Right lobe of liver (tissue), 6 donors: ENCODE measurements at regions not wholly inside any gene's neighbourhood (a gene's known extent, or its start where the extent isn't known, plus 50 kb on each side); places are given as distances from the start of the nearest gene placed in this dataset.

Experiments
- ATAC-seq, 4 donors: fragments of 200-7000 bp; cut with Tn5 transposase; one replicate each; pipeline ENCODE4 v1.9.1; 2020; ENCODE audit warnings: mild to moderate bottlenecking in 4 of 4, moderate library complexity in 4 of 4
- DNase-seq, 3 donors: peaks; one replicate each; pipeline ENCODE4 v3.0.0-alpha.2; 2020
- H3K27ac ChIP-seq, 3 donors: fragments of 200-600 bp; one replicate each; pipeline ENCODE4 v1.8.0; 2022
- H3K27me3 ChIP-seq, 2 donors: fragments of 200-600 bp; one replicate each; pipeline ENCODE4 v1.8.0; 2022
- H3K36me3 ChIP-seq, 4 donors: fragments of 200-600 bp; sonication (generic) in 1 of 4; one replicate each; pipeline versions ENCODE4 v1.5.1 to v1.8.0; 2017 to 2022; ENCODE audit warnings: control low read depth in 1 of 4
- H3K4me1 ChIP-seq, 4 donors: fragments of 200-600 bp; sonication (generic) in 1 of 4; one replicate each; pipeline versions ENCODE4 v1.5.1 to v1.8.0; 2017 to 2022; ENCODE audit warnings: control low read depth in 1 of 4
- H3K4me3 ChIP-seq, 3 donors: fragments of 200-600 bp; one replicate each; pipeline ENCODE4 v1.8.0; 2022
- H3K9me3 ChIP-seq, 4 donors: fragments of 200-600 bp; sonication (generic) in 1 of 4; one replicate each; pipeline versions ENCODE4 v1.5.1 to v1.8.0; 2017 to 2022; ENCODE audit warnings: control low read depth in 1 of 4
- POLR2A ChIP-seq: fragments of 450-650 bp; IDR thresholded peaks from one replicate; pipeline ENCODE4 v1.6.1; 2017; ENCODE audit warnings: antibody characterized with exemption, mild to moderate bottlenecking
- WGBS: methylation state at CpG from one replicate; pipeline ENCODE4 v1.1.6; 2018; ENCODE audit warnings: low coverage, low lambda C conversion rate; ENCODE audit not compliant: insufficient coverage; ENCODE audit errors: missing lambda C conversion rate; 5-methylcytosine and 5-hydroxymethylcytosine counted together
- intact Hi-C, 2 donors: fragments of 100-400 bp; cut with DNase I; formaldehyde crosslinking; loops; one replicate each; pipeline versions ENCODE4 v1.11.2 to v1.14.1; 2022
- TF ChIP-seq, protein P1 (sequence below), 4 donors: fragments of 200-600 bp in 3 of 4; fragments of 450-650 bp in 1 of 4; IDR thresholded peaks; one replicate each; pipeline versions ENCODE4 v1.5.1 to v1.8.0; 2016 to 2022; ENCODE audit warnings: antibody characterized with exemption in 4 of 4, mild to moderate bottlenecking in 2 of 4
- donor health status: DM: no; HTN: yes; CAD: no.
- donor health status: DM: no; HTN: no; CAD: no.
- donor health status: DM: no; HTN: no; CAD: no.
- donor health status: DM: no; HTN: yes; CAD: no.
- donor health status: DM: no; HTN: yes; CAD: no.

DNA sequence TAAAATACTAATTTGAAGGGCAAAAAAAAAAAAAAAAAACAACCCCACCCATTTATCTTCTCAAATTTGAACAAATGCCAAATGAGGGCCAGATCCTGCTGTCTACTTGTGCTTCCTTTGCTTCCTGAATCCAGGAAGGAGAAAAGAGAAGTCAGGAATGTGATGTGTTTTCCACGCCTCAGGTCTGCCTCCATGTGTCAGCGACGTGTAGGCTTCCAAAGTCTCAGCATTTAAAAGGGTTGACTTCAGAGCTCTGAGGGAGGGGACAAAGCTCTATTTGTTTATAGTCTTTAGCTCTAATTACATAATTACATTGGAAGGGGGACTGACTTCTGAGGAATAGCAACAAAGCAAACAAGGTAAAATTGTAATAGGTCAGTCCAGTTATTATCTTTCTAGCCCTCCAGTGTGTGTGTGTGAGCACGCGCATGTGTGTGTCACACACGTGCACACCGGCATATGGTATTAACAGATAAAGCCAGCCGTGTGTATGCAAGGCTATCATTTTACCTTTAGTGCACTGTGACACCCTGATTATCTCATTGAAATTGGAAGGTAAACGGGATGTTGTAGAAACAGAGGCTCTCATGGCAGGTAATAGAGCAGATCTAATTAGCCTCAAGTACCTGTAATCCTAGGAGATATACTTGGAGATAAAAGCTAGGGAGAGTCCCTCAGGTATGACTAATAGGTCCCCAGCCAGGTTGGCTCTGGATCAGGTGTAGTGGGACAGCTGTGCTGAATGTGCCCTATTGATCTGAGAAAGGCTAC lies 911.4 kb upstream of the ZEB2 start:
- TF ChIP-seq, protein P1, sequence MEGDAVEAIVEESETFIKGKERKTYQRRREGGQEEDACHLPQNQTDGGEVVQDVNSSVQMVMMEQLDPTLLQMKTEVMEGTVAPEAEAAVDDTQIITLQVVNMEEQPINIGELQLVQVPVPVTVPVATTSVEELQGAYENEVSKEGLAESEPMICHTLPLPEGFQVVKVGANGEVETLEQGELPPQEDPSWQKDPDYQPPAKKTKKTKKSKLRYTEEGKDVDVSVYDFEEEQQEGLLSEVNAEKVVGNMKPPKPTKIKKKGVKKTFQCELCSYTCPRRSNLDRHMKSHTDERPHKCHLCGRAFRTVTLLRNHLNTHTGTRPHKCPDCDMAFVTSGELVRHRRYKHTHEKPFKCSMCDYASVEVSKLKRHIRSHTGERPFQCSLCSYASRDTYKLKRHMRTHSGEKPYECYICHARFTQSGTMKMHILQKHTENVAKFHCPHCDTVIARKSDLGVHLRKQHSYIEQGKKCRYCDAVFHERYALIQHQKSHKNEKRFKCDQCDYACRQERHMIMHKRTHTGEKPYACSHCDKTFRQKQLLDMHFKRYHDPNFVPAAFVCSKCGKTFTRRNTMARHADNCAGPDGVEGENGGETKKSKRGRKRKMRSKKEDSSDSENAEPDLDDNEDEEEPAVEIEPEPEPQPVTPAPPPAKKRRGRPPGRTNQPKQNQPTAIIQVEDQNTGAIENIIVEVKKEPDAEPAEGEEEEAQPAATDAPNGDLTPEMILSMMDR (IDR thresholded peaks at IDR 0.05): no peak
- no peak for TF ChIP-seq POLR2A
- Histone ChIP-seq H3K4me3 (no peak overlapping the region), H3K9me3 (no peaks in the 10 kb centered on the region), H3K27ac (no peak overlapping the region), H3K4me1 (no peaks in the 10 kb centered on the region), H3K27me3 (no peaks in the 10 kb centered on the region), H3K36me3 (no peaks in the 10 kb centered on the region)
- ATAC-seq (no peak), DNase-seq (no peak)
- intact Hi-C loops: no loop called here
- 43% methylated on average over 9 of the region's 9 CpGs for WGBS

DNA sequence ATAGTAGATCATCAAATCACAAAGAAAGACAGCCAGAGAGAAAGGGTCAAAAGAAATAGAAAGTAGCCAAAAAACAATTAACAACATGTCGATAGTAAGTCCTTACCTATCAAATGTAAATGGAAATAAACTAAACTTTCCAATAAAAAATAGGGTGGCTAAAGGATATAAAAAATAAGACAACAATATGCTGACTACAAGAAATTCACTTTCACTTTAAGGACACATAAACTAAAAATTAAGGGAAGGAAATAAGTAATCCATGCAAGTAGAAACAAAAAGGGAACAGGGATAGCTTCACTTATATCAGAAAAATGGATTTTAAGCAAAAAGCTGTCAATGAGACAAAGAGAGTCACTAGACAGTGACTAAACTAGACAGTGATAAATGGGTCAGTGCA lies 903.9 kb upstream of the ZEB2 start:
- Histone ChIP-seq H3K4me3 (no peak overlapping the region), H3K27ac (no peak overlapping the region), H3K4me1 (no peaks in the 10 kb centered on the region), H3K27me3 (no peaks in the 10 kb centered on the region), H3K9me3 (no peaks in the 10 kb centered on the region), H3K36me3 (no peaks in the 10 kb centered on the region)
- intact Hi-C loops: no loop called here
- DNase-seq (no peak), ATAC-seq (no peak)
- 43% methylated on average over 1 of the region's 1 CpG for WGBS
- no peak for TF ChIP-seq POLR2A
- TF ChIP-seq, protein P1 (IDR thresholded peaks at IDR 0.05): no peak

DNA sequence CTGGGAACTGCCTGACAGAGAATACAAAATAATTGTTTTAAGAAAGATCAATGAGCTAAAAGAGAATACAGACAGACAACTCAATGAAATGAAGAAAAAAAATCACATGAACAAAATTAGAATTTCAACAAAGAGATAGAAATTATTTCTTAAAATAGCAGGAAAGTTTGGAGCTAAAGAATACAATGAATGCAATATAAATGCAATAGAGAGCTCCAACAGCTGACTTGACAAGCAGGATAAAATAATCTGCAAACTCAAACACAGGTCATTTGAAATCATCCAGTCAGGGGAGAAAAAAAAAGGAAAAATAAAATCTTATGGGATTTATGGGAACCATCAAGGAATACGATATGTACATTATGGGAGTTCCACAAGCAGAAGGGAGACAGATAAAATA lies 902.7 kb upstream of the ZEB2 start:
- no peaks in the 10 kb centered on the region for H3K9me3 ChIP-seq
- no peaks in the 10 kb centered on the region for H3K4me1 ChIP-seq
- intact Hi-C loops: no loop called here
- WGBS: 45% methylated on average over 1 of the region's 1 CpG
- TF ChIP-seq, protein P1 (IDR thresholded peaks at IDR 0.05): no peak
- no peak for TF ChIP-seq POLR2A
- ATAC-seq (no peak), DNase-seq (no peak)
- H3K36me3 ChIP-seq: no peaks in the 10 kb centered on the region
- no peak overlapping the region for H3K27ac ChIP-seq
- H3K27me3 ChIP-seq: no peaks in the 10 kb centered on the region
- no peak overlapping the region for H3K4me3 ChIP-seq

DNA sequence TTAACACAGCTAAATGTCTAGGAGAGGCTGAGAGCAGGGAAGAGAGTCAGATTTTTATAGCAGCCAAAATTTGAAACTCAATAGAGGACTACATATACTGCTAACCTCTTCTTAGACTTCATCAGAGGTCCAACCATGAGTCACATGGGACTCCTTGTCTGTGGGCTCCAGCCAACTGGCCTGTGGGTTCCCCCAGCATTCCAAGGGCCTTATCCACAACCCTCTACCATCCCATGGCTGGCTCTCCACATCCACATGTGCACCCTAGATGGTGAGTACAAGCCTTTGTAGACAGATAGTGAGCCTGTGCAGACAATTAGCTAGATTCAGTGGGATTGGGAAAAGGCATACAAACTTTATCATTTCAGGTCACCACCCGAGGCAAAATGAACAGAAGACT lies 901.9 kb upstream of the ZEB2 start:
- Histone ChIP-seq H3K27me3 (no peaks in the 10 kb centered on the region), H3K4me1 (no peaks in the 10 kb centered on the region), H3K27ac (no peak overlapping the region), H3K36me3 (no peaks in the 10 kb centered on the region), H3K9me3 (no peaks in the 10 kb centered on the region), H3K4me3 (no peak overlapping the region)
- TF ChIP-seq POLR2A: no peak
- TF ChIP-seq, protein P1 (IDR thresholded peaks at IDR 0.05): no peak
- WGBS: 56% methylated on average over 1 of the region's 1 CpG
- intact Hi-C loops: no loop called here
- no peak for ATAC-seq
- no peak for DNase-seq
